ENCODE measurements at regions not wholly inside any gene's neighbourhood (a gene's known extent, or its start where the extent isn't known, plus 50 kb on each side); places are given as distances from the start of the nearest gene placed in this dataset.
A peak's percentile ranks its signal among the peaks of the same experiment; 100 is the strongest.

- no peak for TF ChIP-seq CTCF (IDR thresholded peaks at IDR 0.05; ENCODE audit: extremely low read depth, low read depth, low read length)
- no peaks in the 10 kb centered on the region for H3K27me3 ChIP-seq (ENCODE audit: insufficient read depth, low read length)
- no peak overlapping the region for H3K27ac ChIP-seq (ENCODE audit: low read depth, low read length)
- DNase-seq (ENCODE audit: insufficient read length, low spot score, missing footprints), result no peak
- H4K20me1 ChIP-seq (ENCODE audit: insufficient read depth, low read length), result no peaks in the 10 kb centered on the region
- H3K36me3 ChIP-seq (ENCODE audit: insufficient read depth, low read length), result no peaks in the 10 kb centered on the region
- no peaks in the 10 kb centered on the region for H3K9me3 ChIP-seq (ENCODE audit: low read depth, low read length)
- no peak overlapping the region for H3K4me3 ChIP-seq (ENCODE audit: insufficient read depth, low read length)
- H3K4me2 ChIP-seq (ENCODE audit: insufficient read depth, low read length), result no peak overlapping the region
- H2AFZ ChIP-seq (ENCODE audit: low read length), result no peak overlapping the region
- peaks cover 31% of the 10 kb centered on the region for H3K4me1 ChIP-seq (ENCODE audit: insufficient read depth, low read length)
- H3K79me2 ChIP-seq (ENCODE audit: insufficient read depth, low read length), result no peaks in the 10 kb centered on the region
Observed at GRCh38 chr7:47671358-47671757, 89.4 kb upstream of the TNS3 start.

GRCh38 chr7:47670729-47671128, 88.8 kb upstream of the TNS3 start:
- H4K20me1 ChIP-seq (ENCODE audit: insufficient read depth, low read length), result no peaks in the 10 kb centered on the region
- TF ChIP-seq CTCF (IDR thresholded peaks at IDR 0.05; ENCODE audit: extremely low read depth, low read depth, low read length), result no peak
- H3K9me3 ChIP-seq (ENCODE audit: low read depth, low read length), result no peaks in the 10 kb centered on the region
- H3K4me2 ChIP-seq (ENCODE audit: insufficient read depth, low read length), result no peak overlapping the region
- no peaks in the 10 kb centered on the region for H3K36me3 ChIP-seq (ENCODE audit: insufficient read depth, low read length)
- no peak overlapping the region for H3K4me3 ChIP-seq (ENCODE audit: insufficient read depth, low read length)
- no peaks in the 10 kb centered on the region for H3K79me2 ChIP-seq (ENCODE audit: insufficient read depth, low read length)
- H3K4me1 ChIP-seq (ENCODE audit: insufficient read depth, low read length), result peaks cover 37% of the 10 kb centered on the region
- DNase-seq (ENCODE audit: insufficient read length, low spot score, missing footprints), result no peak
- H2AFZ ChIP-seq (ENCODE audit: low read length), result no peak overlapping the region
- H3K27me3 ChIP-seq (ENCODE audit: insufficient read depth, low read length), result no peaks in the 10 kb centered on the region
- no peak overlapping the region for H3K27ac ChIP-seq (ENCODE audit: low read depth, low read length)

GRCh38 chr7:47669901-47670384, 88.0 kb upstream of the TNS3 start:
- Histone ChIP-seq H3K27ac (ENCODE audit: low read depth, low read length) (peak overlapping the region; percentile 57), H3K27me3 (ENCODE audit: insufficient read depth, low read length) (no peaks in the 10 kb centered on the region), H3K4me3 (ENCODE audit: insufficient read depth, low read length) (no peak overlapping the region), H4K20me1 (ENCODE audit: insufficient read depth, low read length) (no peaks in the 10 kb centered on the region), H3K36me3 (ENCODE audit: insufficient read depth, low read length) (no peaks in the 10 kb centered on the region), H3K4me1 (ENCODE audit: insufficient read depth, low read length) (peaks cover 38% of the 10 kb centered on the region), H3K4me2 (ENCODE audit: insufficient read depth, low read length) (peak overlapping the region; percentile 57), H3K79me2 (ENCODE audit: insufficient read depth, low read length) (no peaks in the 10 kb centered on the region), H3K9me3 (ENCODE audit: low read depth, low read length) (no peaks in the 10 kb centered on the region), H2AFZ (ENCODE audit: low read length) (peak overlapping the region; percentile 59)
- no peak for DNase-seq (ENCODE audit: insufficient read length, low spot score, missing footprints)
- no peak for TF ChIP-seq CTCF (IDR thresholded peaks at IDR 0.05; ENCODE audit: extremely low read depth, low read depth, low read length)

- no peaks in the 10 kb centered on the region for H3K79me2 ChIP-seq (ENCODE audit: insufficient read depth, low read length)
- H3K4me3 ChIP-seq (ENCODE audit: insufficient read depth, low read length), result no peak overlapping the region
- H4K20me1 ChIP-seq (ENCODE audit: insufficient read depth, low read length), result no peaks in the 10 kb centered on the region
- no peaks in the 10 kb centered on the region for H3K36me3 ChIP-seq (ENCODE audit: insufficient read depth, low read length)
- no peak for TF ChIP-seq CTCF (IDR thresholded peaks at IDR 0.05; ENCODE audit: extremely low read depth, low read depth, low read length)
- no peaks in the 10 kb centered on the region for H3K9me3 ChIP-seq (ENCODE audit: low read depth, low read length)
- peak; percentile 95 for DNase-seq (ENCODE audit: insufficient read length, low spot score, missing footprints)
- H3K4me1 ChIP-seq (ENCODE audit: insufficient read depth, low read length), result peaks cover 38% of the 10 kb centered on the region
- no peaks in the 10 kb centered on the region for H3K27me3 ChIP-seq (ENCODE audit: insufficient read depth, low read length)
- peak overlapping the region; percentile 59 for H2AFZ ChIP-seq (ENCODE audit: low read length)
- H3K27ac ChIP-seq (ENCODE audit: low read depth, low read length), result peak overlapping the region; percentile 57
- peak overlapping the region; percentile 57 for H3K4me2 ChIP-seq (ENCODE audit: insufficient read depth, low read length)
Observed at GRCh38 chr7:47669178-47669891, 87.4 kb upstream of the TNS3 start.

Data from osteoblast (primary cell).